ENCODE measurements at regions not wholly inside any gene's neighbourhood (a gene's known extent, or its start where the extent isn't known, plus 50 kb on each side); places are given as distances from the start of the nearest gene placed in this dataset.
"Not testable (repeated sequence)": the region's sequence is repeated elsewhere in the genome, so short reads cannot be mapped to it uniquely, and the experiment has no call there.

GRCh38 chr1:65020774-65021173 is 54.4 kb upstream of the JAK1 start:
- H3K36me3 ChIP-seq (ENCODE audit: control insufficient read depth in 4 of 4, insufficient read depth in 4 of 4, low read length in 3 of 4): peaks cover 0 to 2% (median 0%) of the 10 kb centered on the region in 4 experiments
- no peaks in the 10 kb centered on the region for H3K27me3 ChIP-seq (replicated peaks in 2 of 5; ENCODE audit: control insufficient read depth in 4 of 5, insufficient read depth in 5 of 5, low read length in 4 of 5)
- ChIA-PET POLR2A (no interaction called here), CTCF (interaction anchor here (0.6 to 2.3 kb wide), 13 partner anchors 9 to 157 kb away, joined by 3 to 15 read pairs (median 5); no protein-coding TSS in a partner anchor)
- H3K4me3 ChIP-seq (ENCODE audit: control insufficient read depth in 1 of 7, extremely low read depth in 1 of 7, insufficient read depth in 4 of 7, low read depth in 2 of 7, low read length in 6 of 7): no peak overlapping the region
- H3K4me1 ChIP-seq (ENCODE audit: control extremely low read depth in 1 of 4, control insufficient read depth in 4 of 4, insufficient read depth in 4 of 4, low read length in 3 of 4): no peaks in the 10 kb centered on the region
- no peak for DNase-seq
- 100% methylated on average over 1 of the region's 1 CpG for WGBS (ENCODE audit: insufficient coverage)
- H3K27ac ChIP-seq (ENCODE audit: insufficient read depth in 1 of 2, low read depth in 1 of 2, low read length in 2 of 2, poor library complexity in 1 of 2, severe bottlenecking in 2 of 2): peak overlapping the region in 1 of 2 experiments; percentile 15
- no peaks in the 10 kb centered on the region for H3K9me3 ChIP-seq (ENCODE audit: control extremely low read depth in 1 of 5, control insufficient read depth in 4 of 5, insufficient read depth in 2 of 5, low read depth in 1 of 5, low read length in 4 of 5)

- no peaks in the 10 kb centered on the region for H3K27me3 ChIP-seq (replicated peaks in 2 of 5; ENCODE audit: control insufficient read depth in 4 of 5, insufficient read depth in 5 of 5, low read length in 4 of 5)
- H3K4me3 ChIP-seq (ENCODE audit: control insufficient read depth in 1 of 7, extremely low read depth in 1 of 7, insufficient read depth in 4 of 7, low read depth in 2 of 7, low read length in 6 of 7): no peak overlapping the region
- no peaks in the 10 kb centered on the region for H3K4me1 ChIP-seq (ENCODE audit: control extremely low read depth in 1 of 4, control insufficient read depth in 4 of 4, insufficient read depth in 4 of 4, low read length in 3 of 4)
- no peaks in the 10 kb centered on the region for H3K36me3 ChIP-seq (ENCODE audit: control insufficient read depth in 4 of 4, insufficient read depth in 4 of 4, low read length in 3 of 4)
- DNase-seq: peak in 2 of 3 donors; percentile 22 to 52
- H3K27ac ChIP-seq (ENCODE audit: insufficient read depth in 1 of 2, low read depth in 1 of 2, low read length in 2 of 2, poor library complexity in 1 of 2, severe bottlenecking in 2 of 2): no peak overlapping the region
- ChIA-PET POLR2A (no interaction called here), CTCF (interaction anchor here (0.8 to 2.3 kb wide), 8 partner anchors 10 to 158 kb away, joined by 3 to 15 read pairs (median 6); no protein-coding TSS in a partner anchor)
- no peaks in the 10 kb centered on the region for H3K9me3 ChIP-seq (ENCODE audit: control extremely low read depth in 1 of 5, control insufficient read depth in 4 of 5, insufficient read depth in 2 of 5, low read depth in 1 of 5, low read length in 4 of 5)
- WGBS (ENCODE audit: insufficient coverage): no CpG with 5 or more reads among the region's 1 CpG
Observed at GRCh38 chr1:65021795-65022194, 55.4 kb upstream of the JAK1 start.

- no peaks in the 10 kb centered on the region for H3K9me3 ChIP-seq (ENCODE audit: control extremely low read depth in 1 of 5, control insufficient read depth in 4 of 5, insufficient read depth in 2 of 5, low read depth in 1 of 5, low read length in 4 of 5)
- H3K27ac ChIP-seq (ENCODE audit: insufficient read depth in 1 of 2, low read depth in 1 of 2, low read length in 2 of 2, poor library complexity in 1 of 2, severe bottlenecking in 2 of 2): no peak overlapping the region
- CTCF ChIA-PET: interaction anchor here (1.3 to 2.3 kb wide), 3 partner anchors 10 to 15 kb away, joined by 7 to 15 read pairs (median 12); no protein-coding TSS in a partner anchor
- no peaks in the 10 kb centered on the region for H3K4me1 ChIP-seq (ENCODE audit: control extremely low read depth in 1 of 4, control insufficient read depth in 4 of 4, insufficient read depth in 4 of 4, low read length in 3 of 4)
- POLR2A ChIA-PET: no interaction called here
- H3K36me3 ChIP-seq (ENCODE audit: control insufficient read depth in 4 of 4, insufficient read depth in 4 of 4, low read length in 3 of 4): no peaks in the 10 kb centered on the region
- DNase-seq: no peak
- no peaks in the 10 kb centered on the region for H3K27me3 ChIP-seq (replicated peaks in 2 of 5; ENCODE audit: control insufficient read depth in 4 of 5, insufficient read depth in 5 of 5, low read length in 4 of 5)
- no peak overlapping the region for H3K4me3 ChIP-seq (ENCODE audit: control insufficient read depth in 1 of 7, extremely low read depth in 1 of 7, insufficient read depth in 4 of 7, low read depth in 2 of 7, low read length in 6 of 7)
Observed at GRCh38 chr1:65022216-65022615, 55.9 kb upstream of the JAK1 start.

- Histone ChIP-seq H3K27me3 (replicated peaks in 2 of 5; ENCODE audit: control insufficient read depth in 4 of 5, insufficient read depth in 5 of 5, low read length in 4 of 5) (no peaks in the 10 kb centered on the region), H3K9me3 (ENCODE audit: control extremely low read depth in 1 of 5, control insufficient read depth in 4 of 5, insufficient read depth in 2 of 5, low read depth in 1 of 5, low read length in 4 of 5) (peaks cover 0 to 2% (median 0%) of the 10 kb centered on the region in 5 experiments), H3K36me3 (ENCODE audit: control insufficient read depth in 4 of 4, insufficient read depth in 4 of 4, low read length in 3 of 4) (peaks cover 0 to 2% (median 0%) of the 10 kb centered on the region in 4 experiments), H3K4me1 (ENCODE audit: control extremely low read depth in 1 of 4, control insufficient read depth in 4 of 4, insufficient read depth in 4 of 4, low read length in 3 of 4) (peaks cover 0 to 18% (median 9%) of the 10 kb centered on the region in 4 experiments), H3K4me3 (ENCODE audit: control insufficient read depth in 1 of 7, extremely low read depth in 1 of 7, insufficient read depth in 4 of 7, low read depth in 2 of 7, low read length in 6 of 7) (no peak overlapping the region), H3K27ac (ENCODE audit: insufficient read depth in 1 of 2, low read depth in 1 of 2, low read length in 2 of 2, poor library complexity in 1 of 2, severe bottlenecking in 2 of 2) (no peak overlapping the region)
- 100% methylated on average over 3 of the region's 3 CpGs for WGBS (ENCODE audit: insufficient coverage)
- no peak for DNase-seq
- CTCF ChIA-PET: interaction anchor here (1.6 to 3.1 kb wide), 2 partner anchors 9 to 19 kb away, joined by 4 to 8 read pairs; no protein-coding TSS in a partner anchor
- POLR2A ChIA-PET: interaction anchor here (2.4 kb wide), 1 partner anchor 24 kb away, joined by 7 read pairs; no protein-coding TSS in a partner anchor
Observed at GRCh38 chr1:65025794-65026193, 59.4 kb upstream of the JAK1 start.

GRCh38 chr1:65026235-65026634 is 59.9 kb upstream of the JAK1 start:
- Histone ChIP-seq H3K27ac (ENCODE audit: insufficient read depth in 1 of 2, low read depth in 1 of 2, low read length in 2 of 2, poor library complexity in 1 of 2, severe bottlenecking in 2 of 2) (no peak overlapping the region), H3K9me3 (ENCODE audit: control extremely low read depth in 1 of 5, control insufficient read depth in 4 of 5, insufficient read depth in 2 of 5, low read depth in 1 of 5, low read length in 4 of 5) (peaks cover 0 to 2% (median 0%) of the 10 kb centered on the region in 5 experiments), H3K36me3 (ENCODE audit: control insufficient read depth in 4 of 4, insufficient read depth in 4 of 4, low read length in 3 of 4) (peaks cover 0 to 2% (median 0%) of the 10 kb centered on the region in 4 experiments), H3K4me1 (ENCODE audit: control extremely low read depth in 1 of 4, control insufficient read depth in 4 of 4, insufficient read depth in 4 of 4, low read length in 3 of 4) (peaks cover 0 to 18% (median 9%) of the 10 kb centered on the region in 4 experiments), H3K27me3 (replicated peaks in 2 of 5; ENCODE audit: control insufficient read depth in 4 of 5, insufficient read depth in 5 of 5, low read length in 4 of 5) (no peaks in the 10 kb centered on the region), H3K4me3 (ENCODE audit: control insufficient read depth in 1 of 7, extremely low read depth in 1 of 7, insufficient read depth in 4 of 7, low read depth in 2 of 7, low read length in 6 of 7) (no peak overlapping the region)
- WGBS (ENCODE audit: insufficient coverage): 53% methylated on average over 3 of the region's 3 CpGs
- CTCF ChIA-PET: interaction anchor here (1.6 to 3.1 kb wide), 2 partner anchors 8 to 19 kb away, joined by 4 to 8 read pairs; no protein-coding TSS in a partner anchor
- DNase-seq: no peak
- POLR2A ChIA-PET: interaction anchor here (2.4 kb wide), 1 partner anchor 25 kb away, joined by 7 read pairs; no protein-coding TSS in a partner anchor

DNA sequence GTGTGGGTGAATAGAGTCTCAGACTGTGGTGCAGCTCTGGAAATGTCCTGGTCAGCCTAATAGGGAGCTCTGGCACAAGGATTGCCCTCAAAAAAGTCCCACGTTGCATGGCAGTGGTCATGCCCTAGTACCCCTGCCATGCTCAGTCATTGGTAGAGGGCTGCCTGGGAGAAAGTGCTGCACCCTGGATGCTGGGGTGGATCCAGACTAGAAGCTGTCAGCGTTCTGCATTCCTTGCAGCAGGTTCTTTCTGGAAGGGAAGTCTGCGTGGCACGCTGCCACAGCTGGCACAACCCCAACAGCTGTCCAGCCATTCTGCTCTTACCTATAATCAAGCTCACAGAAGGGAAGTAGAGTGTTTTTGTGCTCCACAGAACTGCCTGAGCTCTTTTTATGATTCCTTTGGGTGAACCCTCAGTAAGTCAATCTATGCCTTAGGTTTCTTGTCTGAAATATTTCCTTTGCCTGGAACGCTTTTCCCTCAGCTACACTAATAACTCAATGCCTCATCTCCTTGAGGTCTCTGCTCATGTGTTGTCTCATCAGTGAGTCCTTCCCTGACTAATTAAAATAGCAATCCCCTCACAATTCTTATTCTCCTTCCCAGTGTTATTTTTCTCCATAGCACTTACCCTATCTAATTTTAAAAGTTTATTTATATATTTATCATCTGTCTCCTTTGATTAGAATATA is 61.5 kb upstream of the JAK1 start:
- CTCF ChIA-PET: interaction anchor here (0.7 to 1.1 kb wide), 6 partner anchors 13 to 150 kb away, joined by 3 to 5 read pairs (median 4); no protein-coding TSS in a partner anchor
- DNase-seq: peak; percentile 34 to 84 (median 83)

GRCh38 chr1:65029434-65029833 is 63.1 kb upstream of the JAK1 start:
- CTCF ChIA-PET: interaction anchor here (1.0 kb wide), 1 partner anchor 12 kb away, joined by 3 read pairs; no protein-coding TSS in a partner anchor
- H3K4me3 ChIP-seq (ENCODE audit: control insufficient read depth in 1 of 7, extremely low read depth in 1 of 7, insufficient read depth in 4 of 7, low read depth in 2 of 7, low read length in 6 of 7); DNase-seq; H3K27me3 ChIP-seq (replicated peaks in 2 of 5; ENCODE audit: control insufficient read depth in 4 of 5, insufficient read depth in 5 of 5, low read length in 4 of 5); H3K27ac ChIP-seq (ENCODE audit: insufficient read depth in 1 of 2, low read depth in 1 of 2, low read length in 2 of 2, poor library complexity in 1 of 2, severe bottlenecking in 2 of 2); H3K36me3 ChIP-seq (ENCODE audit: control insufficient read depth in 4 of 4, insufficient read depth in 4 of 4, low read length in 3 of 4); POLR2A ChIA-PET; H3K9me3 ChIP-seq (ENCODE audit: control extremely low read depth in 1 of 5, control insufficient read depth in 4 of 5, insufficient read depth in 2 of 5, low read depth in 1 of 5, low read length in 4 of 5): not testable (repeated sequence)
- H3K4me1 ChIP-seq (ENCODE audit: control extremely low read depth in 1 of 4, control insufficient read depth in 4 of 4, insufficient read depth in 4 of 4, low read length in 3 of 4): peaks cover 0 to 21% (median 12%) of the 10 kb centered on the region in 4 experiments
- WGBS (ENCODE audit: insufficient coverage): 100% methylated on average over 1 of the region's 3 CpGs

More for the DNA sequence above, 61.5 kb upstream of the JAK1 start:
- Histone ChIP-seq H3K36me3 (ENCODE audit: control insufficient read depth in 4 of 4, insufficient read depth in 4 of 4, low read length in 3 of 4) (peaks cover 0 to 5% (median 0%) of the 10 kb centered on the region in 4 experiments), H3K9me3 (ENCODE audit: control extremely low read depth in 1 of 5, control insufficient read depth in 4 of 5, insufficient read depth in 2 of 5, low read depth in 1 of 5, low read length in 4 of 5) (peaks cover 0 to 2% (median 0%) of the 10 kb centered on the region in 5 experiments), H3K27me3 (replicated peaks in 2 of 5; ENCODE audit: control insufficient read depth in 4 of 5, insufficient read depth in 5 of 5, low read length in 4 of 5) (no peaks in the 10 kb centered on the region), H3K4me3 (ENCODE audit: control insufficient read depth in 1 of 7, extremely low read depth in 1 of 7, insufficient read depth in 4 of 7, low read depth in 2 of 7, low read length in 6 of 7) (no peak overlapping the region), H3K27ac (ENCODE audit: insufficient read depth in 1 of 2, low read depth in 1 of 2, low read length in 2 of 2, poor library complexity in 1 of 2, severe bottlenecking in 2 of 2) (no peak overlapping the region), H3K4me1 (ENCODE audit: control extremely low read depth in 1 of 4, control insufficient read depth in 4 of 4, insufficient read depth in 4 of 4, low read length in 3 of 4) (peaks cover 0 to 18% (median 9%) of the 10 kb centered on the region in 4 experiments)
- POLR2A ChIA-PET: interaction anchor here (2.4 kb wide), 1 partner anchor 26 kb away, joined by 7 read pairs; no protein-coding TSS in a partner anchor
- 28% methylated on average over 4 of the region's 5 CpGs for WGBS (ENCODE audit: insufficient coverage)
